Adrenal gland (tissue), 5 donors: ENCODE measurements at regions not wholly inside any gene's neighbourhood (a gene's known extent, or its start where the extent isn't known, plus 50 kb on each side); places are given as distances from the start of the nearest gene placed in this dataset.

Experiments
- CTCF ChIP-seq, 6 experiments: fragments of 450-650 bp in 4 of 6; fragments of 200-600 bp in 2 of 6; sonication (generic) in 1 of 6; IDR thresholded peaks; 1 replicate in 5 of 6; 2 replicates in 1 of 6; pipeline versions ENCODE4 v1.5.1 to v1.8.0; 2016 to 2021; ENCODE audit warnings: antibody characterized with exemption in 6 of 6, mild to moderate bottlenecking in 2 of 6, moderate library complexity in 1 of 6
- POLR2A ChIP-seq, 2 donors: fragments of 450-650 bp; IDR thresholded peaks; one replicate each; pipeline ENCODE4 v1.6.1; 2017; ENCODE audit warnings: antibody characterized with exemption in 2 of 2, mild to moderate bottlenecking in 2 of 2, moderate library complexity in 1 of 2
- donor health status: DM: no; HTN: no; CAD: no.

GRCh38 chrX:39476604-39477021 is 621.1 kb downstream of the BCOR start:
- no peak for TF ChIP-seq CTCF (IDR thresholded peaks at IDR 0.05)
- no peak for TF ChIP-seq POLR2A (IDR thresholded peaks at IDR 0.05)
